ENCODE measurements at regions not wholly inside any gene's neighbourhood (a gene's known extent, or its start where the extent isn't known, plus 50 kb on each side); places are given as distances from the start of the nearest gene placed in this dataset.

- H3K27ac ChIP-seq: no peak overlapping the region
- DNase-seq: no peak
- TF ChIP-seq POLR2A (IDR thresholded peaks at IDR 0.05) (no peak), CTCF (IDR thresholded peaks at IDR 0.05) (no peak)
Observed at GRCh38 chr2:134189009-134189720, 64.7 kb upstream of the MGAT5 start.

GRCh38 chr2:134190062-134190806 lies 63.6 kb upstream of the MGAT5 start:
- intact Hi-C loops (cut with DNase I; ENCODE audit: low total_unique reads): no loop called here
- no peak overlapping the region for H3K4me3 ChIP-seq
- no peaks in the 10 kb centered on the region for H3K27me3 ChIP-seq
- TF ChIP-seq POLR2A (IDR thresholded peaks at IDR 0.05): no peak
- no peak for TF ChIP-seq CTCF (IDR thresholded peaks at IDR 0.05)
- H3K27ac ChIP-seq: no peak overlapping the region
- H3K36me3 ChIP-seq (ENCODE audit: low read depth, missing control alignments): no peaks in the 10 kb centered on the region
- no peaks in the 10 kb centered on the region for H3K9me3 ChIP-seq
- H3K4me1 ChIP-seq: peaks cover 15% of the 10 kb centered on the region
- WGBS, 2 donors: 56 to 77% methylated on average over 4 of the region's 4 CpGs
- DNase-seq: no peak

More at GRCh38 chr2:134189009-134189720, 64.7 kb upstream of the MGAT5 start:
- Histone ChIP-seq H3K4me3 (no peak overlapping the region), H3K36me3 (ENCODE audit: low read depth, missing control alignments) (no peaks in the 10 kb centered on the region), H3K4me1 (peaks cover 11% of the 10 kb centered on the region), H3K27me3 (no peaks in the 10 kb centered on the region), H3K9me3 (no peaks in the 10 kb centered on the region)
- 88% methylated on average over 6 of the region's 6 CpGs for WGBS, 2 donors
- intact Hi-C loops (cut with DNase I; ENCODE audit: low total_unique reads): no loop called here

- no peak overlapping the region for H3K4me3 ChIP-seq
- H3K27me3 ChIP-seq: no peaks in the 10 kb centered on the region
- H3K36me3 ChIP-seq (ENCODE audit: low read depth, missing control alignments): no peaks in the 10 kb centered on the region
- peaks cover 15% of the 10 kb centered on the region for H3K4me1 ChIP-seq
- TF ChIP-seq POLR2A (IDR thresholded peaks at IDR 0.05) (no peak), CTCF (IDR thresholded peaks at IDR 0.05) (no peak)
- H3K9me3 ChIP-seq: no peaks in the 10 kb centered on the region
- intact Hi-C loops (cut with DNase I; ENCODE audit: low total_unique reads): no loop called here
- H3K27ac ChIP-seq: no peak overlapping the region
- 71 to 74% methylated on average over 8 of the region's 8 CpGs for WGBS, 2 donors
- DNase-seq: no peak
Observed at GRCh38 chr2:134190807-134191203, 63.1 kb upstream of the MGAT5 start.

GRCh38 chr2:134191835-134192234 lies 62.0 kb upstream of the MGAT5 start:
- DNase-seq: no peak
- H3K4me3 ChIP-seq: peak overlapping the region; percentile 27 to 36
- no peak for TF ChIP-seq POLR2A (IDR thresholded peaks at IDR 0.05)
- TF ChIP-seq CTCF (IDR thresholded peaks at IDR 0.05): no peak
- peaks cover 15% of the 10 kb centered on the region for H3K4me1 ChIP-seq
- H3K36me3 ChIP-seq (ENCODE audit: low read depth, missing control alignments): no peaks in the 10 kb centered on the region
- WGBS, 2 donors: 78 to 81% methylated on average over 36 of the region's 36 CpGs
- intact Hi-C loops (cut with DNase I; ENCODE audit: low total_unique reads): no loop called here
- H3K9me3 ChIP-seq: no peaks in the 10 kb centered on the region
- no peak overlapping the region for H3K27ac ChIP-seq
- H3K27me3 ChIP-seq: no peaks in the 10 kb centered on the region
